ENCODE measurements at regions not wholly inside any gene's neighbourhood (a gene's known extent, or its start where the extent isn't known, plus 50 kb on each side); places are given as distances from the start of the nearest gene placed in this dataset.

- POLR2A ChIA-PET (ENCODE audit: partially characterized antibody): no interaction called here
- Mint-ChIP-seq H3K27me3 (peaks cover 0 to 2% of the 10 kb centered on the region in 2 donors), H3K27ac (no peak overlapping the region), H3K4me3 (no peak overlapping the region), H3K9me3 (no peaks in the 10 kb centered on the region), H3K4me1 (no peaks in the 10 kb centered on the region), H3K36me3 (no peaks in the 10 kb centered on the region)
- H3K27ac ChIP-seq (ENCODE audit: low read depth, low read length): no peak overlapping the region
- no peaks in the 10 kb centered on the region for H3K9me3 ChIP-seq (ENCODE audit: control insufficient read depth in 1 of 2, low read length in 2 of 2)
- no peaks in the 10 kb centered on the region for H3K27me3 ChIP-seq (ENCODE audit: insufficient read depth, low read length)
- H3K36me3 ChIP-seq (ENCODE audit: insufficient read depth, low read length): no peaks in the 10 kb centered on the region
- CTCF ChIA-PET (ENCODE audit: partially characterized antibody): interaction anchor here (0.5 kb wide), 1 partner anchor 23 kb away, joined by 3 read pairs; no protein-coding TSS in a partner anchor
- DNase-seq: no peak
- no peak overlapping the region for H3K4me3 ChIP-seq (ENCODE audit: low read length in 2 of 2)
- intact Hi-C loops (cut with micrococcal nuclease): no loop called here
- H3K4me1 ChIP-seq (ENCODE audit: insufficient read depth, low read length): no peaks in the 10 kb centered on the region
These were observed 414.4 kb upstream of the ALCAM start for GRCh38 chr3:104952146-104952972.

GRCh38 chr3:104956620-104957345 lies 409.9 kb upstream of the ALCAM start:
- Histone ChIP-seq H3K4me3 (ENCODE audit: low read length in 2 of 2) (no peak overlapping the region), H3K4me1 (ENCODE audit: insufficient read depth, low read length) (no peaks in the 10 kb centered on the region), H3K27me3 (ENCODE audit: insufficient read depth, low read length) (no peaks in the 10 kb centered on the region), H3K9me3 (ENCODE audit: control insufficient read depth in 1 of 2, low read length in 2 of 2) (no peaks in the 10 kb centered on the region), H3K36me3 (ENCODE audit: insufficient read depth, low read length) (no peaks in the 10 kb centered on the region), H3K27ac (ENCODE audit: low read depth, low read length) (no peak overlapping the region)
- Mint-ChIP-seq H3K27me3 (peaks cover 0 to 2% of the 10 kb centered on the region in 2 donors), H3K9me3 (no peaks in the 10 kb centered on the region), H3K4me1 (no peaks in the 10 kb centered on the region), H3K36me3 (no peaks in the 10 kb centered on the region), H3K4me3 (no peak overlapping the region), H3K27ac (no peak overlapping the region)
- POLR2A ChIA-PET (ENCODE audit: partially characterized antibody): no interaction called here
- DNase-seq: no peak
- CTCF ChIA-PET (ENCODE audit: partially characterized antibody): no interaction called here
- intact Hi-C loops (cut with micrococcal nuclease): no loop called here

GRCh38 chr3:104960579-104960978 lies 406.1 kb upstream of the ALCAM start:
- H3K4me1 Mint-ChIP-seq: no peaks in the 10 kb centered on the region
- no peak overlapping the region for H3K4me3 ChIP-seq (ENCODE audit: low read length in 2 of 2)
- no peaks in the 10 kb centered on the region for H3K36me3 Mint-ChIP-seq
- H3K27me3 ChIP-seq (ENCODE audit: insufficient read depth, low read length): no peaks in the 10 kb centered on the region
- ChIA-PET POLR2A (ENCODE audit: partially characterized antibody) (no interaction called here), CTCF (ENCODE audit: partially characterized antibody) (no interaction called here)
- no peaks in the 10 kb centered on the region for H3K27me3 Mint-ChIP-seq
- no peak for DNase-seq
- no peaks in the 10 kb centered on the region for H3K36me3 ChIP-seq (ENCODE audit: insufficient read depth, low read length)
- H3K4me3 Mint-ChIP-seq: no peak overlapping the region
- no peaks in the 10 kb centered on the region for H3K4me1 ChIP-seq (ENCODE audit: insufficient read depth, low read length)
- peaks cover 0 to 4% (median 0%) of the 10 kb centered on the region in 8 donors for H3K9me3 Mint-ChIP-seq
- intact Hi-C loops (cut with micrococcal nuclease): no loop called here
- no peak overlapping the region for H3K27ac ChIP-seq (ENCODE audit: low read depth, low read length)
- H3K9me3 ChIP-seq (ENCODE audit: control insufficient read depth in 1 of 2, low read length in 2 of 2): no peaks in the 10 kb centered on the region
- H3K27ac Mint-ChIP-seq: no peak overlapping the region

GRCh38 chr3:104961851-104962250 lies 404.9 kb upstream of the ALCAM start:
- Mint-ChIP-seq H3K36me3 (no peaks in the 10 kb centered on the region), H3K27ac (no peak overlapping the region), H3K4me1 (no peaks in the 10 kb centered on the region), H3K9me3 (peaks cover 0 to 4% (median 0%) of the 10 kb centered on the region in 8 donors), H3K4me3 (no peak overlapping the region), H3K27me3 (no peaks in the 10 kb centered on the region)
- POLR2A ChIA-PET (ENCODE audit: partially characterized antibody): no interaction called here
- no peak for DNase-seq
- Histone ChIP-seq H3K27me3 (ENCODE audit: insufficient read depth, low read length) (no peaks in the 10 kb centered on the region), H3K36me3 (ENCODE audit: insufficient read depth, low read length) (no peaks in the 10 kb centered on the region), H3K4me3 (ENCODE audit: low read length in 2 of 2) (no peak overlapping the region), H3K27ac (ENCODE audit: low read depth, low read length) (no peak overlapping the region), H3K4me1 (ENCODE audit: insufficient read depth, low read length) (no peaks in the 10 kb centered on the region), H3K9me3 (ENCODE audit: control insufficient read depth in 1 of 2, low read length in 2 of 2) (no peaks in the 10 kb centered on the region)
- intact Hi-C loops (cut with micrococcal nuclease): no loop called here
- CTCF ChIA-PET (ENCODE audit: partially characterized antibody): no interaction called here

GRCh38 chr3:104974316-104974715 lies 392.4 kb upstream of the ALCAM start:
- Histone ChIP-seq H3K4me1 (ENCODE audit: insufficient read depth, low read length) (no peaks in the 10 kb centered on the region), H3K27ac (ENCODE audit: low read depth, low read length) (no peak overlapping the region), H3K9me3 (ENCODE audit: control insufficient read depth in 1 of 2, low read length in 2 of 2) (peaks cover 0 to 3% of the 10 kb centered on the region in 2 donors), H3K27me3 (ENCODE audit: insufficient read depth, low read length) (no peaks in the 10 kb centered on the region), H3K4me3 (ENCODE audit: low read length in 2 of 2) (no peak overlapping the region), H3K36me3 (ENCODE audit: insufficient read depth, low read length) (no peaks in the 10 kb centered on the region)
- ChIA-PET POLR2A (ENCODE audit: partially characterized antibody) (no interaction called here), CTCF (ENCODE audit: partially characterized antibody) (no interaction called here)
- Mint-ChIP-seq H3K9me3 (peaks cover 0 to 12% (median under 1%) of the 10 kb centered on the region in 8 donors), H3K27ac (no peak overlapping the region), H3K4me1 (no peaks in the 10 kb centered on the region), H3K36me3 (no peaks in the 10 kb centered on the region), H3K27me3 (peaks cover 0 to 2% of the 10 kb centered on the region in 2 donors), H3K4me3 (no peak overlapping the region)
- intact Hi-C loops (cut with micrococcal nuclease): no loop called here
- DNase-seq: no peak

GRCh38 chr3:104977719-104978118 lies 389.0 kb upstream of the ALCAM start:
- CTCF ChIA-PET (ENCODE audit: partially characterized antibody): no interaction called here
- H3K27me3 Mint-ChIP-seq: peaks cover 0 to 2% of the 10 kb centered on the region in 2 donors
- intact Hi-C loops (cut with micrococcal nuclease): no loop called here

GRCh38 chr3:104982130-104982529 lies 384.6 kb upstream of the ALCAM start:
- Mint-ChIP-seq H3K4me3 (no peak overlapping the region), H3K9me3 (peaks cover 0 to 3% (median 0%) of the 10 kb centered on the region in 8 donors), H3K4me1 (no peaks in the 10 kb centered on the region), H3K36me3 (no peaks in the 10 kb centered on the region), H3K27ac (no peak overlapping the region), H3K27me3 (no peaks in the 10 kb centered on the region)
- intact Hi-C loops (cut with micrococcal nuclease): no loop called here
- ChIA-PET CTCF (ENCODE audit: partially characterized antibody) (no interaction called here), POLR2A (ENCODE audit: partially characterized antibody) (no interaction called here)
- H3K9me3 ChIP-seq (ENCODE audit: control insufficient read depth in 1 of 2, low read length in 2 of 2): peaks cover 0 to 3% of the 10 kb centered on the region in 2 donors
- H3K4me1 ChIP-seq (ENCODE audit: insufficient read depth, low read length): no peaks in the 10 kb centered on the region
- no peak overlapping the region for H3K27ac ChIP-seq (ENCODE audit: low read depth, low read length)
- no peak overlapping the region for H3K4me3 ChIP-seq (ENCODE audit: low read length in 2 of 2)
- no peaks in the 10 kb centered on the region for H3K27me3 ChIP-seq (ENCODE audit: insufficient read depth, low read length)
- no peaks in the 10 kb centered on the region for H3K36me3 ChIP-seq (ENCODE audit: insufficient read depth, low read length)
- DNase-seq: no peak

More at GRCh38 chr3:104977719-104978118, 389.0 kb upstream of the ALCAM start:
- Mint-ChIP-seq H3K4me3 (no peak overlapping the region), H3K36me3 (no peaks in the 10 kb centered on the region), H3K9me3 (peaks cover 0 to 12% (median under 1%) of the 10 kb centered on the region in 8 donors), H3K4me1 (no peaks in the 10 kb centered on the region), H3K27ac (no peak overlapping the region)
- no peaks in the 10 kb centered on the region for H3K36me3 ChIP-seq (ENCODE audit: insufficient read depth, low read length)
- H3K4me1 ChIP-seq (ENCODE audit: insufficient read depth, low read length): no peaks in the 10 kb centered on the region
- no peak overlapping the region for H3K27ac ChIP-seq (ENCODE audit: low read depth, low read length)
- POLR2A ChIA-PET (ENCODE audit: partially characterized antibody): no interaction called here
- no peaks in the 10 kb centered on the region for H3K27me3 ChIP-seq (ENCODE audit: insufficient read depth, low read length)
- no peak overlapping the region for H3K4me3 ChIP-seq (ENCODE audit: low read length in 2 of 2)
- H3K9me3 ChIP-seq (ENCODE audit: control insufficient read depth in 1 of 2, low read length in 2 of 2): peaks cover 0 to 3% of the 10 kb centered on the region in 2 donors
- DNase-seq: no peak
